ENCODE measurements at regions not wholly inside any gene's neighbourhood (a gene's known extent, or its start where the extent isn't known, plus 50 kb on each side); places are given as distances from the start of the nearest gene placed in this dataset.

DNA sequence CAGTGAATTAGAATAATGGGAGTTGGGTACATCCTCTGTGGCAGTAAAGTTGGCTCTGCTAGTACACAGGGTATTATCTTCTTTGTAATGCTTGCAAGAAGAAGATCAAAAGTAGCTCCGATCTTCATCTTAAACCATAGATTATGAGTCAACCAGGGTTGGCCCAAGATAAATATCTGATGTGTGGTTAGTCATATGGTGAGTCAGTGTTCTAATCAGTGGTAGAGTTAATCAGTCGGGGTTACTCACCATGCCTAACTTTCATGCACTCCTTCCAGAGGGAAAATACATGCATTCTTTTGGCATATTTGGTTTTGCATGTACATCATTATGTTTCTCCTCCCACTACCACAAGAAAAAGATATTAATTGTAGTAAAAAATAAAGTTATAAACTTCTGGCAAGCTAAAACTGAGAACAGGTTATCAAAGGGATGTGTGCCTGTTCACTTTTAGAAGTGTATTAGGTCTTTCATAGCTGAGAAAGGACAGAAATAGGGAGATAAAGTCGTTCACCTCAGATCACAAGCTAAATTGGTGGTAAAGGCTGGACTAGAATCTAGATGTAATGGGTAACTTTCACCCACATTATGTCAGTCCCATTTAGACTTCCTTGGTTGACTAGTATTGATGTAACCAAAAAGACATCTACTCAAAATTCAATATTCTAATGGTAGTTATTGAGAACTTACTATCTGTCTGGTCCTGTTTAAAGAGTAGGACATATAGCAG, 684.4 kb downstream of the IRS1 start (continued):
- TF ChIP-seq CHD4 (IDR thresholded peaks at IDR 0.05; ENCODE audit: borderline replicate concordance, low read length) = no peak
- TF ChIP-seq TEAD2 (CRISPR knock-in tag; IDR thresholded peaks at IDR 0.05) = no peak
- peak; percentile 99 for TF ChIP-seq FOSL2 (CRISPR knock-in tag; IDR thresholded peaks at IDR 0.05)
- peak; percentile 93 for TF ChIP-seq HOMEZ (CRISPR knock-in tag; IDR thresholded peaks at IDR 0.05; ENCODE audit: low read depth)
- TF ChIP-seq, protein P1, sequence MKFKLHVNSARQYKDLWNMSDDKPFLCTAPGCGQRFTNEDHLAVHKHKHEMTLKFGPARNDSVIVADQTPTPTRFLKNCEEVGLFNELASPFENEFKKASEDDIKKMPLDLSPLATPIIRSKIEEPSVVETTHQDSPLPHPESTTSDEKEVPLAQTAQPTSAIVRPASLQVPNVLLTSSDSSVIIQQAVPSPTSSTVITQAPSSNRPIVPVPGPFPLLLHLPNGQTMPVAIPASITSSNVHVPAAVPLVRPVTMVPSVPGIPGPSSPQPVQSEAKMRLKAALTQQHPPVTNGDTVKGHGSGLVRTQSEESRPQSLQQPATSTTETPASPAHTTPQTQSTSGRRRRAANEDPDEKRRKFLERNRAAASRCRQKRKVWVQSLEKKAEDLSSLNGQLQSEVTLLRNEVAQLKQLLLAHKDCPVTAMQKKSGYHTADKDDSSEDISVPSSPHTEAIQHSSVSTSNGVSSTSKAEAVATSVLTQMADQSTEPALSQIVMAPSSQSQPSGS (CRISPR knock-in tag; IDR thresholded peaks at IDR 0.05) = no peak
- no peak for TF ChIP-seq PCBP1 (IDR thresholded peaks at IDR 0.05; ENCODE audit: borderline replicate concordance, low read depth, low read length)
- TF ChIP-seq ZNF772 (CRISPR knock-in tag; IDR thresholded peaks at IDR 0.05) = no peak
- peak; percentile 33; the same call in 1 of the 2 replicates for TF ChIP-seq PPARG (CRISPR knock-in tag; conservative IDR thresholded peaks at IDR 0.05)
- TF ChIP-seq EP300 (IDR thresholded peaks at IDR 0.05; ENCODE audit: low read depth in 2 of 2, low read length in 2 of 2) = peak in 1 of 2 experiments; percentile 97; a peak in 2 of 4 replicates
- peak; percentile 91 for TF ChIP-seq EP300 (CRISPR knock-in tag; IDR thresholded peaks at IDR 0.05; ENCODE audit: borderline replicate concordance)
- TF ChIP-seq ZNF207 (IDR thresholded peaks at IDR 0.05; ENCODE audit: borderline replicate concordance) = no peak
- TF ChIP-seq TCF7 (IDR thresholded peaks at IDR 0.05; ENCODE audit: low read depth) = peak; percentile 89
- TF ChIP-seq ETS1 (CRISPR knock-in tag; IDR thresholded peaks at IDR 0.05) = no peak
- 0 out of 2 replicates have a peak, but pooled peaks have one; percentile 39 for TF ChIP-seq SSRP1 (CRISPR knock-in tag; IDR thresholded peaks at IDR 0.05)
- no peak for TF ChIP-seq ZNF605 (CRISPR knock-in tag; IDR thresholded peaks at IDR 0.05)
- 0 out of 2 replicates have a peak, but pooled peaks have one; percentile 35 for TF ChIP-seq SIX4 (CRISPR knock-in tag; IDR thresholded peaks at IDR 0.05)
- TF ChIP-seq ISL2 (CRISPR knock-in tag; IDR thresholded peaks at IDR 0.05) = peak; percentile 77
- no peak for TF ChIP-seq TBX2 (CRISPR knock-in tag; IDR thresholded peaks at IDR 0.05; ENCODE audit: borderline replicate concordance)
- peak; percentile 39 for TF ChIP-seq DBP (CRISPR knock-in tag; IDR thresholded peaks at IDR 0.05; ENCODE audit: not compliant biosample characterization)
- TF ChIP-seq JUN (CRISPR knock-in tag; IDR thresholded peaks at IDR 0.05) = peak; percentile 90
- TF ChIP-seq ZNF678 (CRISPR knock-in tag; IDR thresholded peaks at IDR 0.05) = no peak
- peak; percentile 18; the same call in 1 of the 2 replicates for TF ChIP-seq ETV5 (CRISPR knock-in tag; IDR thresholded peaks at IDR 0.05; ENCODE audit: borderline replicate concordance)
- TF ChIP-seq HOXD1 (CRISPR knock-in tag; IDR thresholded peaks at IDR 0.05) = no peak
- no peak for TF ChIP-seq ZNF766 (CRISPR knock-in tag; IDR thresholded peaks at IDR 0.05; ENCODE audit: borderline replicate concordance)
- TF ChIP-seq HMG20A (CRISPR knock-in tag; IDR thresholded peaks at IDR 0.05; ENCODE audit: borderline replicate concordance) = peak; percentile 89; the same call in 1 of the 2 replicates
- no peak for TF ChIP-seq ZBTB14 (CRISPR knock-in tag; IDR thresholded peaks at IDR 0.05)
